ENCODE measurements at regions not wholly inside any gene's neighbourhood (a gene's known extent, or its start where the extent isn't known, plus 50 kb on each side); places are given as distances from the start of the nearest gene placed in this dataset.

GRCh38 chr12:90335566-90335965, 619.4 kb downstream of the CCER1 start:
- POLR2A ChIA-PET, result no interaction called here

GRCh38 chr12:90333939-90334338, 621.0 kb downstream of the CCER1 start:
- ChIA-PET POLR2A (no interaction called here), CTCF (no interaction called here)

More at GRCh38 chr12:90335566-90335965, 619.4 kb downstream of the CCER1 start:
- CTCF ChIA-PET, result no interaction called here

GRCh38 chr12:90333424-90333823, 621.6 kb downstream of the CCER1 start:
- CTCF ChIA-PET, result no interaction called here

GRCh38 chr12:90331821-90332220, 623.2 kb downstream of the CCER1 start:
- ChIA-PET POLR2A (no interaction called here), CTCF (no interaction called here)

More at GRCh38 chr12:90333424-90333823, 621.6 kb downstream of the CCER1 start:
- POLR2A ChIA-PET, result no interaction called here

- POLR2A ChIA-PET, result no interaction called here
- CTCF ChIA-PET, result no interaction called here
Observed at GRCh38 chr12:90331262-90331661, 622.6 kb upstream of the ATP2B1 start.

- ChIA-PET CTCF (no interaction called here), POLR2A (no interaction called here)
Observed at GRCh38 chr12:90327793-90328743, 619.4 kb upstream of the ATP2B1 start.

GRCh38 chr12:90323217-90323616, 614.6 kb upstream of the ATP2B1 start:
- CTCF ChIA-PET, result no interaction called here
- POLR2A ChIA-PET, result no interaction called here

- POLR2A ChIA-PET, result no interaction called here
- CTCF ChIA-PET, result no interaction called here
Observed at GRCh38 chr12:90322006-90322405, 613.4 kb upstream of the ATP2B1 start.

DNA sequence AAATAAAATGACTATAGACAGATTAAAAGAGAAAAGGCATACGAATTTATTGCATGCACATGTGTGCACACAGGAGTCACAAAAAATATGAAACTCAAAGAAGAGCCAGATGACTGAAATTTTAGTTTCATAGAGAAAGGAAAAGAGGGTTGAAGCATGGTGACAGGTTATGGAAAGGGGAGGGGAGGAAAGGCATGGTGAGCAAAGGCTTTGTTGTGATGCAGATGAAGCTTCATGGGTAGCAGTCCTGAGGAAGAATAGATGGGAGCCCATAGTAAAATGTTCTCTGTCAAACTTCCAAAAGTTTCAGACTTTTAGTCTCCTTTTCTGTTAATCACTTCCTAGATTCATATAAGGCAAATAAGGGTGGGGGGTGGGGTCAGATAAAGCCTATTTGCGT, 612.7 kb upstream of the ATP2B1 start:
- ChIA-PET POLR2A (no interaction called here), CTCF (no interaction called here)

- CTCF ChIA-PET, result interaction anchor here (0.7 kb wide), 1 partner anchor 13 kb away, joined by 3 read pairs; no protein-coding TSS in a partner anchor
Observed at GRCh38 chr12:90311561-90311960, 602.9 kb upstream of the ATP2B1 start.

DNA sequence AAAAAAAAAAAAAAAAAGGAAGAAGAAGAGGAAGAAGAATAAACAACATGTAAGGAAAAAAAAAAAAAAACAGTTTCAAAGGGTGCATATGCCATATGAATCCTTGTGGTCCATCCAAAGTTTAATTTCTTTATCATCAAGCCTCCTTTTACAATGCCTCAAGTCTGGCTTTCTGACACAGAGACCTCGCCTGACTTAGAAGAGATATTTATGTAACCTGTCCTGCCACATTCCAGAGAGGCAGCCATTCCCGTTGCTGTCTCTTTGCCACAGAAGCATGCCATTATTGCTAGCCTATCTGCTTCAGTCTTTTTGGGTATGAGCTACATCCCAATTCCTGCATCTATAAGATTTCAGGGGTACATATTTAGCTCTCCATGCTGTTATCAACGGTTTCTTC, 596.7 kb upstream of the ATP2B1 start:
- CTCF ChIA-PET, result no interaction called here
- POLR2A ChIA-PET, result no interaction called here

More at GRCh38 chr12:90311561-90311960, 602.9 kb upstream of the ATP2B1 start:
- POLR2A ChIA-PET, result no interaction called here

GRCh38 chr12:90304231-90304630, 595.6 kb upstream of the ATP2B1 start:
- ChIA-PET POLR2A (no interaction called here), CTCF (no interaction called here)

- CTCF ChIA-PET, result no interaction called here
- POLR2A ChIA-PET, result no interaction called here
Observed at GRCh38 chr12:90303771-90304170, 595.1 kb upstream of the ATP2B1 start.

DNA sequence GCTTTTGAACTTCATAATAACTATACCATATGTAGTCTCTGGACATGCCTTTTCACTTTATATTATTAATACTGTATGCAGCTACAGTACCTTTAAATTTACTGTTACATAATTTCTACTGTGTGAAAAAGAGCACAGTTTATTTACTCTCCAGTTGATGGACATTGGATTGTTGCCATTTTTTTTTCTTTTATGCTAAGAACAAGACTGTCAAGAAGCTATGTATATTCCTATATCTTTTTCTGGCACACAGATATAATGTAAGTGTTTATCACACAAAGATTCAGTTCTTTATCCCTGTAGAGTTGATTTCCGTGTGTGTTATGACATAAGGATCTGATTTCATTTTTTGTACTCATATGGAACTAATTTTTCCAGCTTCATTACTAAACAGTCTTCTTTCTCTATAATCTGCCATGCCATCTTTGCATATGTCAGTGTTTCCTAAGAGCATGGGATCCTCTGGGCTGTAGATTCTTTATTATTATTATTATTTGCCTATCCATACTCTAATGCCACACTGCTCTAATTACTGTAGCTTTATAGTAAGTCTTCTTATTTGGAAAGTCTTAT, 593.0 kb upstream of the ATP2B1 start:
- ChIA-PET POLR2A (no interaction called here), CTCF (no interaction called here)

- POLR2A ChIA-PET, result no interaction called here
- CTCF ChIA-PET, result no interaction called here
Observed at GRCh38 chr12:90301095-90301494, 592.5 kb upstream of the ATP2B1 start.

GRCh38 chr12:90299666-90300065, 591.0 kb upstream of the ATP2B1 start:
- ChIA-PET POLR2A (no interaction called here), CTCF (no interaction called here)

DNA sequence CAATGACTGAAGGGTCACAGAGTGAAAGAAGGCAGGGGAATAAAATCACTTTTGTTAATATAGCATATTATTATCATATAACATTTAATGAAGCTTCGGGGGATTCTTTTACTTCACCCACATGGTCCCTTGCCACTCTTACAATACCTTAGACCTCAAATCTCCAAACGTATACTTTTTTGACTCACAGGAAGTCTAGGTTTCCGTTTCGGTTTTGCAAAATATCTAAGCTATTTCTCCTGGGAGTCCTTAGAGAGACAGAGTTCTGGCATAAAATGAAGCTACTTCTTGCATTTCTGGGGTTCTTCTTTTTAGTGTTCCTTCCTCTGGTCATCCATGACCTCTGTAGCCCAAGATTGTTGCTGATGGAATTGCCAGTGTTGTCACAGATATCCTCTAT, 590.5 kb upstream of the ATP2B1 start:
- POLR2A ChIA-PET, result no interaction called here

DNA sequence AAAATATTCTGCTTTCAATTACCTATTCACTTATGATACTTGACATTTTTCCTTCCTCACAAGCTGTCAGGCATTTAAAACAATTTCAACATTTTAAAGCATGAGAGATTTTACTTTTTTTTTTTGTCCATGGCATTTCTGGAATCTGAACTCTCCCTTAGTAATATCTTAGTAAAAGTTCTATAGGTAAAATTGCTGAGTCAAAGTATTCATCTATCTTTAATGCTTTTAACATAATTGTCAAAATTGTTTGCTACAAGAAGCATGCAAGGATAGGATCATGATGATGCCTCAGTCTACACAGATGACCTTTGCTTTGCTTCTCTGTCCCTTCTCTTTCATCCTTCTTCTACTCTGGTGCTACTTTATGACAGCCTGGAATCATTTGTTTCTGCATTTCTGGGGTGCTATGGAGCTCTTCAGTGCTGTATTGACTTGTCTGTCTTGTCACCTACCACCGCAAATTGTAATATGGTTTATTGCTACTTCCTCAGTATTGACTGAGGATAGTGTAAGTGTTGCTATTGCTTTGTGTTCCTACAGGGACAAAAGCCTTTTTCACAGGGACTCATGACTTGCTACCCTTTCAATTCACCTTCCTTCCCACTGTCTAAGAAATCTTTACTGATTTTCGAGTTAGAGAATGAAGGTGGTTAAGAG, 589.8 kb upstream of the ATP2B1 start:
- CTCF ChIA-PET, result interaction anchor here (0.6 kb wide), 1 partner anchor 13 kb away, joined by 3 read pairs; no protein-coding TSS in a partner anchor
- POLR2A ChIA-PET, result no interaction called here

More for the DNA sequence above, 590.5 kb upstream of the ATP2B1 start:
- CTCF ChIA-PET, result interaction anchor here (0.6 kb wide), 1 partner anchor 13 kb away, joined by 3 read pairs; no protein-coding TSS in a partner anchor

GRCh38 chr12:90295858-90296257, 587.2 kb upstream of the ATP2B1 start:
- CTCF ChIA-PET, result no interaction called here
- POLR2A ChIA-PET, result no interaction called here

DNA sequence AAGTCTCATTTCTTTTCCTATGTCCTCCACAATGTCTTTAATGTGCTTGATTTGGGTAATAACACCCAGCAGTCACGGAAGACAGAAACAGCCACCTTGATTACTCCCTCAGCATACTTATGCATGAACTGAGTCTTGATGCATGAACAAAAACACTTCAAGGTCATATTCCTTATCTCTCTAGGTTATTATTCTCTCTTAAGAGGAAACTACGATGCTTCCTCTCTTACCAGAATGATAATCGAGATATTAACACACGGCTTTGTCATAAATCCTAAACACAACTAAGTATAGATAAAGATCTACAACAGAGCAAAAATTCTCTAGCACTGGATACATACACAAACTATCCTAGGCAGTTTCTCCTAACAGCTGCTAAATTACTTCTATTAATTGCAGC, 583.5 kb upstream of the ATP2B1 start:
- POLR2A ChIA-PET, result no interaction called here

More for the DNA sequence above, 583.5 kb upstream of the ATP2B1 start:
- CTCF ChIA-PET, result no interaction called here
